ENCODE measurements at regions not wholly inside any gene's neighbourhood (a gene's known extent, or its start where the extent isn't known, plus 50 kb on each side); places are given as distances from the start of the nearest gene placed in this dataset.

- TF ChIP-seq BRF2 (CRISPR knock-in tag; IDR thresholded peaks at IDR 0.05), result no peak
- TF ChIP-seq ZSCAN21 (CRISPR knock-in tag; IDR thresholded peaks at IDR 0.05; ENCODE audit: borderline replicate concordance), result peak; percentile 32; the same call in 1 of the 2 replicates
- peak; percentile 59 for TF ChIP-seq HDAC1 (CRISPR knock-in tag; IDR thresholded peaks at IDR 0.05)
- no peak for TF ChIP-seq ZBTB14 (CRISPR knock-in tag; IDR thresholded peaks at IDR 0.05)
- TF ChIP-seq HNRNPK (IDR thresholded peaks at IDR 0.05; ENCODE audit: low read depth, low read length, poor library complexity, severe bottlenecking), result no peak
- no peak for TF ChIP-seq ZFP36L1 (CRISPR knock-in tag; IDR thresholded peaks at IDR 0.05)
- peak; percentile 10 to 35; a peak in 1 of 4 replicates for TF ChIP-seq HMGXB4 (CRISPR knock-in tag; IDR thresholded peaks at IDR 0.05; ENCODE audit: borderline replicate concordance in 1 of 2, low read depth in 1 of 2)
- no peak for TF ChIP-seq MYNN (CRISPR knock-in tag; IDR thresholded peaks at IDR 0.05; ENCODE audit: low read depth)
- no peak for TF ChIP-seq ZNF784 (CRISPR knock-in tag; IDR thresholded peaks at IDR 0.05; ENCODE audit: borderline replicate concordance)
- TF ChIP-seq ZNF24 (IDR thresholded peaks at IDR 0.05), result no peak
- TF ChIP-seq MAF1 (CRISPR knock-in tag; IDR thresholded peaks at IDR 0.05; ENCODE audit: borderline replicate concordance), result no peak
- no peak for TF ChIP-seq HIC2 (CRISPR knock-in tag; IDR thresholded peaks at IDR 0.05; ENCODE audit: low read depth)
- TF ChIP-seq EHMT2 (IDR thresholded peaks at IDR 0.05; ENCODE audit: borderline replicate concordance, low read depth, low read length), result peak; percentile 53; the same call in 1 of the 2 replicates
- peak; percentile 88 for TF ChIP-seq SALL1 (CRISPR knock-in tag; IDR thresholded peaks at IDR 0.05)
- no peak for TF ChIP-seq TOE1 (CRISPR knock-in tag; IDR thresholded peaks at IDR 0.05)
- TF ChIP-seq ZBTB26 (CRISPR knock-in tag; IDR thresholded peaks at IDR 0.05; ENCODE audit: borderline replicate concordance), result no peak
- no peak; the same call in 1 of the 2 replicates for TF ChIP-seq ZNF460 (CRISPR knock-in tag; IDR thresholded peaks at IDR 0.05; ENCODE audit: borderline replicate concordance)
- TF ChIP-seq WIZ (CRISPR knock-in tag; IDR thresholded peaks at IDR 0.05), result no peak
- TF ChIP-seq POLR2G (IDR thresholded peaks at IDR 0.05; ENCODE audit: low read depth, low read length), result peak; percentile 73
Observed at GRCh38 chr4:128600996-128601871, 208.3 kb upstream of the JADE1 start (continued).

Data from HepG2 (cell line).